GM06990 (cell line): ENCODE measurements at regions not wholly inside any gene's neighbourhood (a gene's known extent, or its start where the extent isn't known, plus 50 kb on each side); places are given as distances from the start of the nearest gene placed in this dataset.

Experiments
- DNase-seq: peaks from one replicate; pipeline ENCODE4 v3.0.0-alpha.2; 2011; ENCODE audit not compliant: insufficient read length; ENCODE audit errors: extremely low read depth
- H3K27me3 ChIP-seq: replicated peaks from 2 replicates; pipeline ENCODE4 v1.6.0; 2011; ENCODE audit warnings: low read length; ENCODE audit not compliant: control insufficient read depth, insufficient read depth
- H3K36me3 ChIP-seq: 2 replicates; pipeline ENCODE4 v1.5.1; 2011; ENCODE audit warnings: low read length; ENCODE audit not compliant: control insufficient read depth, insufficient read depth
- H3K4me3 ChIP-seq: replicated peaks from 2 replicates; pipeline ENCODE4 v1.5.1; 2011; ENCODE audit warnings: low read depth, mild to moderate bottlenecking, control low read depth, low read length
- CTCF ChIP-seq: IDR thresholded peaks from 2 replicates; pipeline ENCODE4 v1.5.1; 2011; ENCODE audit warnings: low read length, control low read depth, mild to moderate bottlenecking, inconsistent platforms; ENCODE audit not compliant: insufficient read depth, poor library complexity, severe bottlenecking

- no peak for TF ChIP-seq CTCF
- Histone ChIP-seq H3K4me3 (no peak overlapping the region), H3K27me3 (no peaks in the 10 kb centered on the region), H3K36me3 (no peaks in the 10 kb centered on the region)
- no peak for DNase-seq
Measured at GRCh38 chr17:33966410-33967059, 288.6 kb upstream of the CCL2 start.

- H3K36me3 ChIP-seq: no peaks in the 10 kb centered on the region
- no peak for TF ChIP-seq CTCF
- H3K4me3 ChIP-seq: no peak overlapping the region
- DNase-seq: peak; percentile 36
- no peaks in the 10 kb centered on the region for H3K27me3 ChIP-seq
Measured at GRCh38 chr17:33967608-33968349, 287.3 kb upstream of the CCL2 start.

- H3K27me3 ChIP-seq: no peaks in the 10 kb centered on the region
- H3K4me3 ChIP-seq: no peak overlapping the region
- DNase-seq: peak; percentile 77
- no peak for TF ChIP-seq CTCF
- H3K36me3 ChIP-seq: no peaks in the 10 kb centered on the region
Measured at GRCh38 chr17:33968350-33969044, 286.6 kb upstream of the CCL2 start.

- H3K4me3 ChIP-seq: no peak overlapping the region
- TF ChIP-seq CTCF: no peak
- H3K36me3 ChIP-seq: no peaks in the 10 kb centered on the region
- no peak for DNase-seq
- no peaks in the 10 kb centered on the region for H3K27me3 ChIP-seq
Measured at GRCh38 chr17:33970279-33970678, 284.8 kb upstream of the CCL2 start.

GRCh38 chr17:33972763-33973162, 282.3 kb upstream of the CCL2 start:
- no peak for TF ChIP-seq CTCF
- no peaks in the 10 kb centered on the region for H3K36me3 ChIP-seq

More at GRCh38 chr17:33972763-33973162, 282.3 kb upstream of the CCL2 start:
- H3K4me3 ChIP-seq: no peak overlapping the region
- DNase-seq: no peak
- H3K27me3 ChIP-seq: no peaks in the 10 kb centered on the region
